Mucosa of descending colon (tissue), 3 donors: ENCODE measurements at regions not wholly inside any gene's neighbourhood (a gene's known extent, or its start where the extent isn't known, plus 50 kb on each side); places are given as distances from the start of the nearest gene placed in this dataset.

Experiments used
- ATAC-seq: fragments of 200-7000 bp; cut with Tn5 transposase; one replicate; pipeline ENCODE4 v1.9.1; 2020; ENCODE audit warnings: mild to moderate bottlenecking, moderate library complexity
- DNase-seq, 3 donors: peaks; one replicate each; pipeline ENCODE4 v3.0.0-alpha.2; 2020
- H3K36me3 ChIP-seq: fragments of 200-600 bp; one replicate; pipeline ENCODE4 v1.8.0; 2021; ENCODE audit warnings: low read depth, mild to moderate bottlenecking
- H3K4me1 ChIP-seq: fragments of 200-600 bp; one replicate; pipeline ENCODE4 v1.8.0; 2021; ENCODE audit warnings: low read depth, mild to moderate bottlenecking
- H3K4me3 ChIP-seq: fragments of 200-600 bp; one replicate; pipeline ENCODE4 v1.8.0; 2021; ENCODE audit warnings: mild to moderate bottlenecking
- H3K9me3 ChIP-seq: fragments of 200-600 bp; one replicate; pipeline ENCODE4 v1.8.0; 2021; ENCODE audit warnings: mild to moderate bottlenecking
- CTCF ChIP-seq: fragments of 200-600 bp; IDR thresholded peaks from one replicate; pipeline ENCODE4 v1.8.0; 2022; ENCODE audit warnings: antibody characterized with exemption, mild to moderate bottlenecking
- intact Hi-C, 2 donors: fragments of 100-400 bp; cut with DNase I in 1 of 2; cut with micrococcal nuclease in 1 of 2; formaldehyde crosslinking; loops; one replicate each; pipeline versions ENCODE4 v1.11.0 to v1.11.1; 2022; cut with DNase I, micrococcal nuclease
- donor health status: DM: no; HTN: no; CAD: no; lungs with moderate emphysema.
- donor health status: DM: no; HTN: no; CAD: no.
- donor health status: DM: no; HTN: yes; CAD: no.

GRCh38 chr3:146770881-146771280 lies 165.7 kb upstream of the PLSCR5 start:
- DNase-seq, result no peak
- H3K4me3 ChIP-seq, result no peak overlapping the region
- no peaks in the 10 kb centered on the region for H3K9me3 ChIP-seq
- no peaks in the 10 kb centered on the region for H3K4me1 ChIP-seq
- no peaks in the 10 kb centered on the region for H3K36me3 ChIP-seq
- TF ChIP-seq CTCF, result no peak
- no peak for ATAC-seq
- intact Hi-C loops, result no loop called here

- no peak for DNase-seq
- Histone ChIP-seq H3K4me3 (no peak overlapping the region), H3K9me3 (no peaks in the 10 kb centered on the region), H3K4me1 (no peaks in the 10 kb centered on the region), H3K36me3 (no peaks in the 10 kb centered on the region)
- no peak for TF ChIP-seq CTCF
- ATAC-seq, result no peak
- intact Hi-C loops, result no loop called here
These were observed 165.2 kb upstream of the PLSCR5 start for GRCh38 chr3:146770301-146770700.

- TF ChIP-seq CTCF, result no peak
- ATAC-seq (no peak), DNase-seq (no peak)
- intact Hi-C loops, result no loop called here
- no peak overlapping the region for H3K4me3 ChIP-seq
- H3K36me3 ChIP-seq, result no peaks in the 10 kb centered on the region
- no peaks in the 10 kb centered on the region for H3K9me3 ChIP-seq
- H3K4me1 ChIP-seq, result no peaks in the 10 kb centered on the region
These were observed 152.6 kb upstream of the PLSCR5 start for GRCh38 chr3:146757759-146758158.

- Histone ChIP-seq H3K4me1 (no peaks in the 10 kb centered on the region), H3K9me3 (no peaks in the 10 kb centered on the region), H3K36me3 (no peaks in the 10 kb centered on the region), H3K4me3 (no peak overlapping the region)
- intact Hi-C loops, result no loop called here
- TF ChIP-seq CTCF, result no peak
- no peak for ATAC-seq
- DNase-seq, result no peak
These were observed 145.1 kb upstream of the PLSCR5 start for GRCh38 chr3:146750196-146750595.

GRCh38 chr3:146747928-146748327 lies 142.8 kb upstream of the PLSCR5 start:
- Histone ChIP-seq H3K9me3 (no peaks in the 10 kb centered on the region), H3K36me3 (no peaks in the 10 kb centered on the region), H3K4me3 (no peak overlapping the region), H3K4me1 (no peaks in the 10 kb centered on the region)
- DNase-seq (no peak), ATAC-seq (no peak)
- TF ChIP-seq CTCF, result no peak
- intact Hi-C loops, result loop anchor here in 1 of 2 donors (10.0 kb wide), 1 partner anchor 447 kb away; no protein-coding TSS in a partner anchor

- Histone ChIP-seq H3K9me3 (no peaks in the 10 kb centered on the region), H3K4me1 (no peaks in the 10 kb centered on the region), H3K4me3 (no peak overlapping the region), H3K36me3 (no peaks in the 10 kb centered on the region)
- TF ChIP-seq CTCF, result no peak
- DNase-seq (no peak), ATAC-seq (no peak)
- intact Hi-C loops, result loop anchor here in 1 of 2 donors (10.0 kb wide), 1 partner anchor 448 kb away; no protein-coding TSS in a partner anchor
These were observed 141.9 kb upstream of the PLSCR5 start for GRCh38 chr3:146747051-146747450.
